22Rv1 (cell line): ENCODE measurements at regions not wholly inside any gene's neighbourhood (a gene's known extent, or its start where the extent isn't known, plus 50 kb on each side); places are given as distances from the start of the nearest gene placed in this dataset.
A peak's percentile ranks its signal among the peaks of the same experiment; 100 is the strongest.
"Not testable (repeated sequence)": the region's sequence is repeated elsewhere in the genome, so short reads cannot be mapped to it uniquely, and the experiment has no call there.

Experiments
- H3K27ac ChIP-seq: fragments of 450-650 bp; 2 replicates; pipeline ENCODE4 v1.5.1; 2017
- ZFX ChIP-seq: fragments of 450-650 bp; IDR thresholded peaks from 2 replicates; pipeline ENCODE4 v1.6.1; 2017; ENCODE audit warnings: antibody characterized with exemption, borderline replicate concordance
- TF ChIP-seq, protein P1 (sequence below): fragments of 450-650 bp; IDR thresholded peaks from 2 replicates; pipeline ENCODE4 v1.5.1; 2017; ENCODE audit warnings: mild to moderate bottlenecking

DNA sequence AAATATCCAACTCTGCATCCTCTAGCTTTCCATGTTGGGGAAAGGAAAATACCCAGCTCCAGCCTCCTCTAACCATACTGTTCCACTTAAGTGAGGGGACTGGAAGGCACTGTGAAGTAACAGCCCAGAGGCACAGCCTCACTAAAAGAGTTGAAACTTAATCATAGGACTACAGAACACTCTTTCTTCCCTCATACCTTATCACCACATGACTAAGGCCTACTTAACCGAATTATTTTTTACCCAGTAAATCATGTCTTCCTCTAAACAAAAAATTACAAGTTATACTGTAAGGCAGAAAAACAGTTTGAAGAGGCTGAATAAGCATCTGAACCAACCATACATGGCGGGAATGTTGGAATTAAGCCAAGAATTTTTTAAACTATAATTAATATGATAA, 207.4 kb upstream of the MME start:
- no peak for TF ChIP-seq ZFX
- TF ChIP-seq, protein P1, sequence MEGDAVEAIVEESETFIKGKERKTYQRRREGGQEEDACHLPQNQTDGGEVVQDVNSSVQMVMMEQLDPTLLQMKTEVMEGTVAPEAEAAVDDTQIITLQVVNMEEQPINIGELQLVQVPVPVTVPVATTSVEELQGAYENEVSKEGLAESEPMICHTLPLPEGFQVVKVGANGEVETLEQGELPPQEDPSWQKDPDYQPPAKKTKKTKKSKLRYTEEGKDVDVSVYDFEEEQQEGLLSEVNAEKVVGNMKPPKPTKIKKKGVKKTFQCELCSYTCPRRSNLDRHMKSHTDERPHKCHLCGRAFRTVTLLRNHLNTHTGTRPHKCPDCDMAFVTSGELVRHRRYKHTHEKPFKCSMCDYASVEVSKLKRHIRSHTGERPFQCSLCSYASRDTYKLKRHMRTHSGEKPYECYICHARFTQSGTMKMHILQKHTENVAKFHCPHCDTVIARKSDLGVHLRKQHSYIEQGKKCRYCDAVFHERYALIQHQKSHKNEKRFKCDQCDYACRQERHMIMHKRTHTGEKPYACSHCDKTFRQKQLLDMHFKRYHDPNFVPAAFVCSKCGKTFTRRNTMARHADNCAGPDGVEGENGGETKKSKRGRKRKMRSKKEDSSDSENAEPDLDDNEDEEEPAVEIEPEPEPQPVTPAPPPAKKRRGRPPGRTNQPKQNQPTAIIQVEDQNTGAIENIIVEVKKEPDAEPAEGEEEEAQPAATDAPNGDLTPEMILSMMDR = no peak
- no peak overlapping the region for H3K27ac ChIP-seq

DNA sequence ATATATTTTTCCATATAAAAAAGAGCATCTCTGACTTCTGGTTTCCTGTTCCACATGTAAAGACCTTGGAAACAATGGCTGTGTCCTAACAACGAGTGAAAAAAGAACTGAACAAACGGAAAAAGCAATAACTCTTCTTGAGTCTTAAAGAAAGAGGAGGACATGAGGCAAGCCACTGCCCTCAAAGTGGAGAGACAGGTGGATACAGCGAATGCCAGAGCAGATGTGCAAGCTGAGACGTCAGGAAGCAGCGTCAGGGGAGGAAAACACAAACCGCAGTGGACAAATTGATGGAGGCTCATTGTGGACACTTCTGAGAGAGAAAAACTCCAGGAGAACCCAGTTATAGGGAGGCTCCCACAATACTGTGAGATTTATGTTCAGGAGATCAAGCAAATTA, 208.0 kb upstream of the MME start:
- TF ChIP-seq, protein P1 = no peak
- TF ChIP-seq ZFX = no peak
- H3K27ac ChIP-seq = no peak overlapping the region

DNA sequence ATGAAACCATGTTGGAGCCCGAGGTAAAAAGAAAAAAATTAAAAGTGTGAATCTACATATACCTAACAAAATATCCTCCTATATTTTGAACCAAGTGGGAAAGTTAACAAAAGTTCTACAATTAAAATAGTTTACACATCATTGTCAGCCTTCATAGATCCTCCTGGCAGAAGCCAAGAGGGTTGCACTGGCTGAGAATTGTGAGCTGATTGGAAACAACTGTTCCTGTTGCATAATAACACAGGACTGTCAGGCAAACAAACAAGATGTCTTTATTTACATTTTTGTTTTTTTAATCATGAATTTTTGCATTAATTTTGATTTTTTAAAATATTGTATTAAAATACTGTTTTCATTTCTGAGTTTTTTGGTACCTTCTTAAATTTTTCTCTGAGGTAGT, 215.2 kb upstream of the MME start:
- no peak overlapping the region for H3K27ac ChIP-seq
- TF ChIP-seq ZFX = no peak
- TF ChIP-seq, protein P1 = no peak

DNA sequence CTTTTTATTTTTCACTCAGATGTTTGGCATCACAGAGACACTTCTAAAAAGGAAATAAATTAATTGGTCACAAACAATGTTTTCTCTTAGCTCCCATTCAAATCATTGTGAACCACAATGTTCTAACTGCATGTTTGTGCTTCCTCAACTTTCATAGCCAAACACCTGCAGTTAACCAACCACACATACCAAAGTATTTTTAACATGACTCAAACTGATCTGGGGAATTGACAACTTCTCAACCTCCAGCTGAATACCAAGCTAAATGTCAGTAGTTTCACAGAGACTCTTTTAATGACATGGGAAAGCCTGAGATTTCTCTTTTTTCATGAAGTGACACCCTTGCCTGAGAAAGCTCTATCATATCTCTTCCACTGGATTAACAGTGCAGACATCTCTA, 217.9 kb upstream of the MME start:
- TF ChIP-seq, protein P1 = no peak
- no peak for TF ChIP-seq ZFX
- no peak overlapping the region for H3K27ac ChIP-seq

DNA sequence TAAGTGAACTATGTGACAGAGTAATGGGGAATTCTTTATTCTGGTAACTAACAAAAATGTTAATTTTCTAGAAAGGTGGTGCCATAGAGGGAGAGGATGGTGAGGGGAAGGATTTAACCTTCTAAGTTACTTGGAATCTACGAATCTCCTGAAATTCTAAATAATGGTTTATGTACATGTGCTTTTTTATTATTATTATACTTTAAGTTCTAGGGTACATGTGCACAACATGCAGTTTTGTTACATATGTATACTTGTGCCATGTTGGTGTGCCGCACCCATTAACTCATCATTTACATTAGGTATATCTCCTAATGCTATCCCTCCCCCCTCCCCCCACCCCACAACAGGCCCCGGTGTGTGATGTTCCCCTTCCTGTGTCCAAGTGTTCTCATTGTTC, 227.1 kb upstream of the MME start:
- H3K27ac ChIP-seq = not testable (repeated sequence)

DNA sequence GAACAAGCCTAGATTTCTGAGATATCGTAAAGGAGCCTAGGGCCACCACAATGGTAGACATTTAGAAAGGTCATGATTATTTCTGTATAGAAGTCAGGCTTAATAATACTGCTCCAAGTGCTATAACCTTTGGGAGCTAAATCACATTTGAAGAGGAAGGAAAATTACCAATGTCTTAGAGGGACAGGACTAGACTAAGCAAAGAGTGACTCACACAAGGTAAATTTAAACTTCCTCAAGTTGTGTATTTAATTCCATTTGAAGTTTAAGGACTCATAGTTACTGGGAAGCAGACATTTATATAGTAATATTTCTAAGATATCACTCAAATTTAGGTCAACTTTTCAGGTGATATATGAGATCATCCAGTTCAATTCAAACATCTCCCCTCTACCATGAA, 227.6 kb upstream of the MME start:
- TF ChIP-seq, protein P1 = no peak
- no peak for TF ChIP-seq ZFX
- no peak overlapping the region for H3K27ac ChIP-seq

DNA sequence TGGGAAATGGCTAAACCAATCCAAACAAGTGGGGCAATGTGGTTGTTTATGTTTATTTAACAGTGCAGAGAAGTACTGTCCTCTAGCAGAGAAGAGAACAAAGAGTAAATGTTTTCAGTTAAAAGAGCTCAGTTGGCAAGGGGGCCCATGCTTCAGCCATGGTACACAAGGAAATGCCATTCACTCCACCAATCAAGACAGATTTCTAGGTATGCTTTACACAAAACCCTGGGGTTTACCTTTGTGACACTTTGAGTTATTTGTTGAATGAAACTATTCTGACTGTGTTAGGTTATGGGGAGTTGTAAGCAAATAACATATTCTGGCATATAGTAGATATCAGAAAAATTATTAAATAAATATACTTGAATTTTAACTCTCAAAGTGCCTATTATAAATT, 228.5 kb upstream of the MME start:
- no peak for TF ChIP-seq ZFX
- TF ChIP-seq, protein P1 = no peak
- peak overlapping the region; percentile 37; the same call in 1 of the 2 replicates for H3K27ac ChIP-seq

DNA sequence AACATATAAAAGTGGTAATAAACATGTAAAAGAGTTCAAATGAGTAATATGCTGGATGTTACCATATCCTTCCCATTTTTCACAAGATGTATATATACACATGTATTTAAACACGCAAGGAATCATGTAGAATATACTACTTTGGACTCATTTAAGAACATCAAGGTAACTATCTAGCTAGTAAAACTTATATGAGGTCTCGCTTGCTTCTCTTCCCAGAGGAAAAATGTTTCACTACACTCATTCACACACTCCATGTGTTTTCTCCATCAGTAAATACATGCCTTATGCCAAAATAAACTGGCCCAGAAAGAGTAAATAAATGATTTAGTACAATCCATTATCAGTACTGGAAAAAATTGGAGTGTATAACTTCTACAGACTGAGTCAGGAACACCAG, 229.2 kb upstream of the MME start:
- peak overlapping the region; percentile 37; the same call in 1 of the 2 replicates for H3K27ac ChIP-seq
- TF ChIP-seq ZFX = no peak
- TF ChIP-seq, protein P1 = no peak
